Hypothalamus (tissue), 51 donors: ENCODE measurements at regions not wholly inside any gene's neighbourhood (a gene's known extent, or its start where the extent isn't known, plus 50 kb on each side); places are given as distances from the start of the nearest gene placed in this dataset.
"Not testable (repeated sequence)": the region's sequence is repeated elsewhere in the genome, so short reads cannot be mapped to it uniquely, and the experiment has no call there.

Experiments
- DNase-seq, 51 donors: peaks; one replicate each; lab custom pipeline; 2025; lab: John Stamatoyannopoulos, UW

DNA sequence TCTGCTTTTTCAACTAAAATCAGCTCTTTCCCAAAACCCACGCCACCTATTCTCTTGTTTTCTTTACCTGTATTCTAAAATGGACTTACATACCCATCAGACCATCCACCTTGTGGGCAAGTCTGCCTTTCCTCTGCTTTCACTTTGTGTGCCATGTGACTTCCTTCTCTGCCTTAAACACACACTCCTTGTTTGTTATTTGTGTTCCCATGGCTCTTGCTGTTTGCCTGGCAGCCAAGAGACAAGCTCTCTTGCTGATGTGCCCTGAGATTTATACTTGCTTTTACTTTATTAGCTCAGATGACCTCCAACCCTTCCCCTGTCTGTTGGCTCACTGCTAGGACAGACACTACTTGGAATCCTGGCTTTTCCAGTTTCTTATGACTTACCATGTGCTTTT is 309.7 kb upstream of the LRRTM4 start:
- DNase-seq, result no peak

- no peak for DNase-seq
Observed at GRCh38 chr2:77834360-77835002, 312.3 kb upstream of the LRRTM4 start.

DNA sequence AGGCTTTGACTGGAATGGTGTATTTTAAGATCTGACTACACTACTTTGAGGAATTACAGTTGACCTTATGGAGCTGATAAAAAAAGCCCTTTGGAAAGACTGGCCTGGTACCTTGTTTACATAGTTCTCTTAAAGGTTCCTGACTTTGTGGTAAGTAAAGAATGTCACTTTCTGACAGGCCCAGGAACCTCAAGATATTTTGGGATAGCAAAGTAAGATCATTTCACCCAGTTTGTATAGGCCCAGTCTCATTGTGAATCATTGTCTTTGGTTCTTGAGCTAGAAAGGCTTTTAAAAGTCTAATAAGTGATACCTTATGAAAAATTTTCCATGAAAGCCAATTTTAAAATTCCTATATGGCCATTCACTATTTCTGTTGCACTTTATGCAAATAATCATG is 316.3 kb upstream of the LRRTM4 start:
- DNase-seq, result no peak

- DNase-seq, result no peak
Observed at GRCh38 chr2:77839102-77839501, 316.9 kb upstream of the LRRTM4 start.

DNA sequence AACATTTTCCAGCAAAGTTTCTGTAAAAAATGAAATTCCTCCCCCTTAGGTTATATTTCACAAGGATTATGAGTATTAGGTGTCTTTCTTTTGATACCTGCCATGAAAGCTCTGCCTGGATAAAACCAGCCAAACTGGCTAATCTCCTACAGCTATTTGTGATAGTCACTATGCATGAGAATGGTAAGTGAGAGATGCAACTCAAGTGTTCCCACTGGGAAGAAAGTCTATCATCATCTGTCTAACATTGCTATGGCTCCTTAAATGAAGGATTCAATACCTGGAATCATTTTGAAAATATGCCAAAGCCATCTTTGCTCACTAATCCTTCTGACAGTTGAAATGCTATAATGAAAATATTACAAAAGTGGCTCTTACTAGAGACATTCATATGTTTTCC is 339.9 kb upstream of the LRRTM4 start:
- DNase-seq, result no peak

DNA sequence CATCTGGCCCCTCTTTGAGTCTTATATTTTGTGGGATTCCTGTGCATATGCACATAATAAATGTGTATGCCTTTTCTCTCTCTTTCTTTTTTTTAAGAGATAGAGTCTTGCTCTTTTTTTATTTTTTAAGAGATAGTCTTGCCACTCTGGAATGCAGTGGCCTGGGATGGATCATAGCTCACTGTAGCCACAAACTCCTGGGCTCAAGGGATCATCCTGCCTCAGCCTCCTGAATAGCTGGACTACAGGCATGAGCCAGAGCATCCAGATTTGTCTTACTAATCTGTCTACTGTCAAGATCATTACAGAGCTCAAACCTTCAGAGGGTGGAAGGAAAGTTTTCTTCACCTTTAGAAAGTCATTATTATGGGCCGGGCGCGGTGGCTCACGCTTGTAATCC is 342.2 kb upstream of the LRRTM4 start:
- no peak for DNase-seq

GRCh38 chr2:77866661-77867060 is 344.5 kb upstream of the LRRTM4 start:
- no peak for DNase-seq

- no peak for DNase-seq
Observed at GRCh38 chr2:77867146-77867545, 345.0 kb upstream of the LRRTM4 start.

GRCh38 chr2:77873506-77873905 is 351.3 kb upstream of the LRRTM4 start:
- DNase-seq, result no peak

GRCh38 chr2:77900211-77900610 is 378.0 kb upstream of the LRRTM4 start:
- DNase-seq, result not testable (repeated sequence)

- DNase-seq, result no peak
Observed at GRCh38 chr2:77910136-77910535, 388.0 kb upstream of the LRRTM4 start.

DNA sequence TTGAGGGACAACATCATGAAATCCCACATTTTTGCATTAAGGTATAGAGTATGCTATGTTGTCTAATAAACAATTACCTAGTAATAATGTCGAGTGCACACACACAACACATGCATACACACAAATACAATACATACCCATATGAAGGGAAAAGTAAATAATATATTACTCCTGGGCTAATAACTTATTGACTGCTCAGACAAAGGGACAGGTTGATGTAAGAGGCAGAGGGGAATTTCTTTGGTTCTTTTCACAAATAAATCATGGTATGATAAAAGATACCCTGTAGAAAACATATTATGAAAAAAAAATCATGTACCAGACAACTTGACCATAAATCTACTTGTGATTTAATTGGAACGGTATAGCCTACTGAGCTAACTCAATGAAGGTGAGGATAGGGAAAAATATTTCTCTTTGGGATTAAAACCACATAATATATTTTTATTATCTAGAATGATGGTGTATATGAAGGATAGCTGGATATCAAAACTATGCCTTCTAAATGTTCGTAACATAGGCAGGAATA is 398.7 kb upstream of the LRRTM4 start:
- no peak for DNase-seq

DNA sequence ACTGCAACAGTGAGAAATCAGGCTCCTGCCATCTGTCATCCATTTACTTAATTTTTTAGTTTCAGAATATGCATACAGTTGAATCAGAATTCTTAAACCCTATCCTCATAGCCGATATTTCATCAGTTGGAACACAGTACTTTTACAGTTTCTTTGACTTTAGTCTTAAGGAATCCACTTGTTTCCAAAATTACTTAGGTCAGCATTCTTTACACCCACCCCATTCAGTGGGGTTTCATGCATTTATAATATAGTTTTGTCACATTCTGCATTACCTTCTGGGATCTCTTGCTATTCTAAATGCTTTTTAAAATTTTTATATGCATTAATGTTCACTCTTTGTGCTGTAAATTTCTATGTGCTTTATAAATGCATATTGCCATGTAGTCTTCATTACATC is 400.4 kb upstream of the LRRTM4 start:
- no peak for DNase-seq

GRCh38 chr2:77937366-77937765 is 415.2 kb upstream of the LRRTM4 start:
- DNase-seq, result no peak

- DNase-seq, result no peak
Observed at GRCh38 chr2:77938462-77938861, 416.3 kb upstream of the LRRTM4 start.

GRCh38 chr2:77939370-77939769 is 417.2 kb upstream of the LRRTM4 start:
- no peak for DNase-seq

GRCh38 chr2:77939801-77940200 is 417.6 kb upstream of the LRRTM4 start:
- DNase-seq, result no peak

- DNase-seq, result no peak
Observed at GRCh38 chr2:77954931-77955330, 432.8 kb upstream of the LRRTM4 start.

DNA sequence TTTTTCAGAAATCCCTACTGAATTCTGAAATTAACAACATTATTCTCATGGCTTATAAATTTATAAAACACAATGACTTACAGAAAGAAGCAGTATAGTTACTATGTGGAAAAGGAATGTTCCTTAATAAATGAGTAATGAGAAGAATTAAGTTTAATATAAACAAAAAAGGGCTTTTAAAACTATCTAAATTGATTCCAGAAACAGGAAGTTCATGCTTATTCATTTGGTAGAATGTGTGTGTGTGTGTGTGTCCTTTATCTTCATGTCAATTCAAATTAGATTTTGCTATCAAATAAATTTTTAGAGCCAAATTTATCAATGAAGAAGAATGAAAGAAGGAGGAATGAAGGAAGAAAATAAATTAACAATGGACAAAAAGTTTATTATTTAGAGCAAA is 440.8 kb upstream of the LRRTM4 start:
- DNase-seq, result no peak

- DNase-seq, result no peak
Observed at GRCh38 chr2:77977471-77978063, 455.4 kb upstream of the LRRTM4 start.

DNA sequence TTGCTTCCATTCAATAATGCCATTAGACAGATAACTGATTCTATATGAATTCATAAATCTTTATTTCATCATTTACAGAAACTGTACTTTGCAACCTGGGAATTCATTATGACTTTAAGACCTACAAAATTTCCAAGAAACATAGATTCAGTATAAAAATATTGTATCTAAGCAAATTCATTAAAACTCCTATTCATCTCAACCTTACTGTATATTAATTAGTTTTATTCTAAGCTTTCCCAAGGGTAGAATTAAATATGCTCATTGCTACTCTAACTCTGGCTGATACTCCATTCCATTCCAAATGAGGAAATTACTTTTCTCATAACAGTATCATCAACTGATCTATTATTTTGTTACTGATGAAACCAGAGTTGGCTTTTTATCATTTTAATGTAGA is 473.0 kb upstream of the LRRTM4 start:
- DNase-seq, result no peak

GRCh38 chr2:77999376-77999775 is 477.2 kb upstream of the LRRTM4 start:
- no peak for DNase-seq

GRCh38 chr2:78009289-78009688 is 487.1 kb upstream of the LRRTM4 start:
- DNase-seq, result no peak
